Neural cell (in vitro differentiated cells): ENCODE measurements at regions not wholly inside any gene's neighbourhood (a gene's known extent, or its start where the extent isn't known, plus 50 kb on each side); places are given as distances from the start of the nearest gene placed in this dataset.

Experiments used
- EP300 ChIP-seq: fragments of 450-650 bp; conservative IDR thresholded peaks from 2 replicates; pipeline ENCODE4 v1.6.1; 2014; ENCODE audit warnings: antibody characterized with exemption, mild to moderate bottlenecking, moderate library complexity; ENCODE audit not compliant: poor library complexity, severe bottlenecking
- EZH2 ChIP-seq: fragments of 200-600, 300-800 bp; shearing (Covaris generic), sonication (generic); IDR thresholded peaks from 2 replicates; pipeline ENCODE4 v1.6.1; 2014; ENCODE audit warnings: antibody characterized with exemption, low read length, borderline replicate concordance, mild to moderate bottlenecking; ENCODE audit not compliant: insufficient read depth, poor library complexity, severe bottlenecking
- MXI1 ChIP-seq: fragments of 450-650 bp; conservative IDR thresholded peaks from 2 replicates; pipeline ENCODE4 v1.6.1; 2014; ENCODE audit warnings: antibody characterized with exemption, mild to moderate bottlenecking; ENCODE audit not compliant: poor library complexity, severe bottlenecking
- POLR2AphosphoS5 ChIP-seq: IDR thresholded peaks from 2 replicates; pipeline ENCODE4 v1.6.1; 2012
- RAD21 ChIP-seq: fragments of 450-650 bp; conservative IDR thresholded peaks from 2 replicates; pipeline ENCODE4 v1.6.1; 2014; ENCODE audit warnings: antibody characterized with exemption, mild to moderate bottlenecking, moderate library complexity
- REST ChIP-seq: IDR thresholded peaks from 2 replicates; pipeline ENCODE4 v1.6.1; 2012; ENCODE audit warnings: borderline replicate concordance
- SMC3 ChIP-seq: fragments of 450-650 bp; conservative IDR thresholded peaks from 2 replicates; pipeline ENCODE4 v1.6.1; 2014; ENCODE audit warnings: antibody characterized with exemption, mild to moderate bottlenecking, moderate library complexity; ENCODE audit not compliant: poor library complexity
- TAF1 ChIP-seq: IDR thresholded peaks from 2 replicates; pipeline ENCODE4 v1.6.1; 2012; ENCODE audit warnings: low read depth
- TF ChIP-seq, protein P1 (sequence below): fragments of 450-650 bp; IDR thresholded peaks from 2 replicates; pipeline ENCODE4 v1.5.1; 2014; ENCODE audit warnings: antibody characterized with exemption, mild to moderate bottlenecking, moderate library complexity; ENCODE audit not compliant: poor library complexity, severe bottlenecking

DNA sequence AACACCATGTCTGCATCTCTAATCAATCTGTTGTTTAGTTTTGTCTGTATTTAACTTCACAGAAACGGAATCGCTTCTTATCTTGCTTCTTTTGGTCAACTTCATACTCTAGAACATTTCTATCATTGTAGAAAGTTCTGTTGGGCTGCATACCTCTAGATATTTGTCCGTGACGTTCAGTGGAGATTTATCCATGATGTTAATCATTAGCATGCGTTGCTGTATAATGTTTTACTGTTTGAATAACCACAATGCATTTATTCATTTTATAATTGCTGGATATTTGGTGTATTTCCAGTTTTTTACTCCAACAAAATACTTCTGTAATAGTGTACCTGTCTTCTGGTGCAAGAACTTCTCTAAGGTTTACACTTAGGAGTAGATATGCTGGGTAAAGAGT lies 96.2 kb upstream of the GDNF start:
- TF ChIP-seq, protein P1, sequence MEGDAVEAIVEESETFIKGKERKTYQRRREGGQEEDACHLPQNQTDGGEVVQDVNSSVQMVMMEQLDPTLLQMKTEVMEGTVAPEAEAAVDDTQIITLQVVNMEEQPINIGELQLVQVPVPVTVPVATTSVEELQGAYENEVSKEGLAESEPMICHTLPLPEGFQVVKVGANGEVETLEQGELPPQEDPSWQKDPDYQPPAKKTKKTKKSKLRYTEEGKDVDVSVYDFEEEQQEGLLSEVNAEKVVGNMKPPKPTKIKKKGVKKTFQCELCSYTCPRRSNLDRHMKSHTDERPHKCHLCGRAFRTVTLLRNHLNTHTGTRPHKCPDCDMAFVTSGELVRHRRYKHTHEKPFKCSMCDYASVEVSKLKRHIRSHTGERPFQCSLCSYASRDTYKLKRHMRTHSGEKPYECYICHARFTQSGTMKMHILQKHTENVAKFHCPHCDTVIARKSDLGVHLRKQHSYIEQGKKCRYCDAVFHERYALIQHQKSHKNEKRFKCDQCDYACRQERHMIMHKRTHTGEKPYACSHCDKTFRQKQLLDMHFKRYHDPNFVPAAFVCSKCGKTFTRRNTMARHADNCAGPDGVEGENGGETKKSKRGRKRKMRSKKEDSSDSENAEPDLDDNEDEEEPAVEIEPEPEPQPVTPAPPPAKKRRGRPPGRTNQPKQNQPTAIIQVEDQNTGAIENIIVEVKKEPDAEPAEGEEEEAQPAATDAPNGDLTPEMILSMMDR, result no peak
- TF ChIP-seq POLR2AphosphoS5 (no peak), TAF1 (no peak), SMC3 (no peak), EZH2 (no peak), EP300 (no peak), REST (no peak), MXI1 (no peak), RAD21 (no peak)
